GM03348 (cell line): ENCODE measurements at regions not wholly inside any gene's neighbourhood (a gene's known extent, or its start where the extent isn't known, plus 50 kb on each side); places are given as distances from the start of the nearest gene placed in this dataset.

Source experiments
- DNase-seq: peaks from one replicate; pipeline ENCODE4 v3.0.0; 2012; ENCODE audit warnings: low spot score

- no peak for DNase-seq
Measured at GRCh38 chr3:193850084-193850619, 257.1 kb downstream of the OPA1 start.

GRCh38 chr3:193851428-193851847 is 258.4 kb downstream of the OPA1 start:
- no peak for DNase-seq

- DNase-seq: no peak
Measured at GRCh38 chr3:193851941-193852674, 259.1 kb downstream of the OPA1 start.

GRCh38 chr3:193852901-193853300 is 259.9 kb downstream of the OPA1 start:
- no peak for DNase-seq

- no peak for DNase-seq
Measured at GRCh38 chr3:193853511-193854219, 260.7 kb downstream of the OPA1 start.

GRCh38 chr3:193857996-193858395 is 265.0 kb downstream of the OPA1 start:
- DNase-seq: peak; percentile 64

GRCh38 chr3:193859195-193859594 is 266.2 kb downstream of the OPA1 start:
- no peak for DNase-seq

- DNase-seq: no peak
Measured at GRCh38 chr3:193861012-193861411, 268.0 kb downstream of the OPA1 start.

GRCh38 chr3:193862843-193863242 is 269.8 kb downstream of the OPA1 start:
- no peak for DNase-seq

- no peak for DNase-seq
Measured at GRCh38 chr3:193863657-193864357, 270.8 kb downstream of the OPA1 start.

GRCh38 chr3:193865339-193865738 is 270.6 kb upstream of the HES1 start:
- no peak for DNase-seq

GRCh38 chr3:193865896-193866480 is 270.0 kb upstream of the HES1 start:
- no peak for DNase-seq

- no peak for DNase-seq
Measured at GRCh38 chr3:193868590-193868989, 267.4 kb upstream of the HES1 start.

GRCh38 chr3:193869221-193870201 is 266.4 kb upstream of the HES1 start:
- DNase-seq: no peak

GRCh38 chr3:193870376-193871219 is 265.4 kb upstream of the HES1 start:
- no peak for DNase-seq

- no peak for DNase-seq
Measured at GRCh38 chr3:193871220-193871485, 264.8 kb upstream of the HES1 start.

- DNase-seq: peak; percentile 44
Measured at GRCh38 chr3:193872265-193872753, 263.6 kb upstream of the HES1 start.

GRCh38 chr3:193873426-193874201 is 262.3 kb upstream of the HES1 start:
- DNase-seq: no peak

- DNase-seq: no peak
Measured at GRCh38 chr3:193874512-193874911, 261.4 kb upstream of the HES1 start.
